Karpas-422 (cell line): ENCODE measurements at regions not wholly inside any gene's neighbourhood (a gene's known extent, or its start where the extent isn't known, plus 50 kb on each side); places are given as distances from the start of the nearest gene placed in this dataset.

Experiments
- DNase-seq: peaks from one replicate; pipeline ENCODE4 v3.0.0-alpha.2; 2015
- H2AFZ ChIP-seq: fragments of 200-600 bp; sonication (generic); 2 replicates; pipeline ENCODE4 v1.6.1; 2014; ENCODE audit warnings: antibody characterized with exemption, low read length, mixed read lengths
- H3K27ac ChIP-seq: fragments of 200-600 bp; sonication (generic); 2 replicates; pipeline ENCODE4 v1.5.1; 2014; ENCODE audit warnings: mild to moderate bottlenecking, low read length, moderate library complexity
- H3K27me3 ChIP-seq: fragments of 200-600 bp; sonication (generic); 2 replicates; pipeline ENCODE4 v1.6.1; 2014; ENCODE audit warnings: low read length, mixed read lengths
- H3K36me3 ChIP-seq: fragments of 200-600 bp; sonication (generic); 2 replicates; pipeline ENCODE4 v1.6.1; 2014; ENCODE audit warnings: low read length, mixed read lengths; ENCODE audit not compliant: insufficient read depth
- H3K4me1 ChIP-seq: fragments of 200-600 bp; sonication (generic); 2 replicates; pipeline ENCODE4 v1.6.1; 2014; ENCODE audit warnings: mild to moderate bottlenecking, low read length, mixed read lengths
- H3K4me2 ChIP-seq: fragments of 200-600 bp; sonication (generic); 2 replicates; pipeline ENCODE4 v1.6.1; 2014; ENCODE audit warnings: low read length, low read depth, mild to moderate bottlenecking; ENCODE audit not compliant: poor library complexity, severe bottlenecking
- H3K4me3 ChIP-seq: fragments of 200-600 bp; sonication (generic); 2 replicates; pipeline ENCODE4 v1.5.1; 2014; ENCODE audit warnings: mild to moderate bottlenecking, antibody characterized with exemption, low read length, mixed read lengths
- H3K79me2 ChIP-seq: fragments of 200-600 bp; sonication (generic); 2 replicates; pipeline ENCODE4 v1.6.1; 2014; ENCODE audit warnings: mild to moderate bottlenecking, low read length, mixed read lengths
- H3K9ac ChIP-seq: fragments of 200-600 bp; sonication (generic); 2 replicates; pipeline ENCODE4 v1.6.0; 2014; ENCODE audit warnings: low read length
- H3K9me2 ChIP-seq: fragments of 200-600 bp; sonication (generic), shearing (Covaris generic); replicated peaks from 2 replicates; pipeline ENCODE4 v1.6.0; 2014; ENCODE audit warnings: mild to moderate bottlenecking, low read length, moderate library complexity; ENCODE audit not compliant: insufficient read depth
- H3K9me3 ChIP-seq: fragments of 300-700, 200-600 bp; sonication (generic); 2 replicates; pipeline ENCODE4 v1.6.1; 2014; ENCODE audit warnings: low read length, mixed read lengths
- H4K20me1 ChIP-seq: fragments of 200-600 bp; sonication (generic); 2 replicates; pipeline ENCODE4 v1.6.1; 2014; ENCODE audit warnings: mild to moderate bottlenecking, antibody characterized with exemption, low read length, low read depth; ENCODE audit not compliant: insufficient read depth

- Histone ChIP-seq H4K20me1 (no peaks in the 10 kb centered on the region), H2AFZ (no peak overlapping the region), H3K4me1 (no peaks in the 10 kb centered on the region)
These were observed 224.3 kb downstream of the SEC14L1 start for GRCh38 chr17:77364941-77365583.

GRCh38 chr17:77365584-77366186 lies 224.9 kb downstream of the SEC14L1 start:
- DNase-seq = no peak
- no peak overlapping the region for H2AFZ ChIP-seq
- no peaks in the 10 kb centered on the region for H3K4me1 ChIP-seq
- H3K9ac ChIP-seq = no peak overlapping the region
- no peak overlapping the region for H3K4me3 ChIP-seq
- no peaks in the 10 kb centered on the region for H3K27me3 ChIP-seq
- no peaks in the 10 kb centered on the region for H3K9me2 ChIP-seq
- H3K4me2 ChIP-seq = no peak overlapping the region
- no peaks in the 10 kb centered on the region for H3K79me2 ChIP-seq
- H3K9me3 ChIP-seq = no peaks in the 10 kb centered on the region
- no peaks in the 10 kb centered on the region for H3K36me3 ChIP-seq
- no peaks in the 10 kb centered on the region for H4K20me1 ChIP-seq
- H3K27ac ChIP-seq = no peak overlapping the region

More at GRCh38 chr17:77364941-77365583, 224.3 kb downstream of the SEC14L1 start:
- H3K9me2 ChIP-seq = no peaks in the 10 kb centered on the region
- no peak overlapping the region for H3K4me2 ChIP-seq
- no peak overlapping the region for H3K4me3 ChIP-seq
- no peaks in the 10 kb centered on the region for H3K9me3 ChIP-seq
- no peaks in the 10 kb centered on the region for H3K27me3 ChIP-seq
- no peak overlapping the region for H3K9ac ChIP-seq
- no peaks in the 10 kb centered on the region for H3K79me2 ChIP-seq
- H3K36me3 ChIP-seq = no peaks in the 10 kb centered on the region
- H3K27ac ChIP-seq = no peak overlapping the region
- no peak for DNase-seq

GRCh38 chr17:77366206-77366557 lies 225.4 kb downstream of the SEC14L1 start:
- no peak for DNase-seq

GRCh38 chr17:77366558-77367245 lies 225.9 kb downstream of the SEC14L1 start:
- no peak overlapping the region for H3K9ac ChIP-seq
- no peak overlapping the region for H3K4me3 ChIP-seq
- no peaks in the 10 kb centered on the region for H3K79me2 ChIP-seq
- H3K27ac ChIP-seq = no peak overlapping the region
- no peaks in the 10 kb centered on the region for H3K4me1 ChIP-seq
- H3K36me3 ChIP-seq = no peaks in the 10 kb centered on the region
- no peak overlapping the region for H2AFZ ChIP-seq
- H3K9me2 ChIP-seq = no peaks in the 10 kb centered on the region
- H3K4me2 ChIP-seq = no peak overlapping the region
- no peaks in the 10 kb centered on the region for H3K27me3 ChIP-seq
- H4K20me1 ChIP-seq = no peaks in the 10 kb centered on the region
- no peak for DNase-seq
- H3K9me3 ChIP-seq = no peaks in the 10 kb centered on the region

More at GRCh38 chr17:77366206-77366557, 225.4 kb downstream of the SEC14L1 start:
- Histone ChIP-seq H2AFZ (no peak overlapping the region), H3K9ac (no peak overlapping the region), H3K4me3 (no peak overlapping the region), H4K20me1 (no peaks in the 10 kb centered on the region), H3K27ac (no peak overlapping the region), H3K9me3 (no peaks in the 10 kb centered on the region), H3K9me2 (no peaks in the 10 kb centered on the region), H3K36me3 (no peaks in the 10 kb centered on the region), H3K79me2 (no peaks in the 10 kb centered on the region), H3K27me3 (no peaks in the 10 kb centered on the region), H3K4me1 (no peaks in the 10 kb centered on the region), H3K4me2 (no peak overlapping the region)

- Histone ChIP-seq H3K4me2 (no peak overlapping the region), H3K9me3 (no peaks in the 10 kb centered on the region), H3K4me3 (no peak overlapping the region), H3K9me2 (no peaks in the 10 kb centered on the region), H3K79me2 (no peaks in the 10 kb centered on the region), H4K20me1 (peaks cover 4% of the 10 kb centered on the region; the same call in 1 of the 2 replicates), H3K27me3 (no peaks in the 10 kb centered on the region), H3K36me3 (no peaks in the 10 kb centered on the region), H3K27ac (no peak overlapping the region), H3K9ac (no peak overlapping the region), H2AFZ (no peak overlapping the region), H3K4me1 (peaks cover 15% of the 10 kb centered on the region)
- DNase-seq = no peak
These were observed 228.8 kb downstream of the SEC14L1 start for GRCh38 chr17:77369544-77369971.

- H3K9ac ChIP-seq = no peak overlapping the region
- H3K27me3 ChIP-seq = no peaks in the 10 kb centered on the region
- no peak overlapping the region for H2AFZ ChIP-seq
- H3K9me3 ChIP-seq = no peaks in the 10 kb centered on the region
- H3K9me2 ChIP-seq = no peaks in the 10 kb centered on the region
- H3K79me2 ChIP-seq = no peaks in the 10 kb centered on the region
- no peak for DNase-seq
- H4K20me1 ChIP-seq = peaks cover 4% of the 10 kb centered on the region; the same call in 1 of the 2 replicates
- H3K4me2 ChIP-seq = no peak overlapping the region
- no peaks in the 10 kb centered on the region for H3K36me3 ChIP-seq
- H3K27ac ChIP-seq = no peak overlapping the region
- H3K4me3 ChIP-seq = no peak overlapping the region
- peaks cover 15% of the 10 kb centered on the region for H3K4me1 ChIP-seq
These were observed 229.8 kb downstream of the SEC14L1 start for GRCh38 chr17:77370586-77370985.

- Histone ChIP-seq H3K9me2 (no peaks in the 10 kb centered on the region), H3K4me3 (no peak overlapping the region), H3K9ac (no peak overlapping the region), H3K79me2 (no peaks in the 10 kb centered on the region), H3K9me3 (no peaks in the 10 kb centered on the region), H3K27me3 (no peaks in the 10 kb centered on the region), H4K20me1 (peaks cover 4% of the 10 kb centered on the region; the same call in 1 of the 2 replicates), H3K36me3 (no peaks in the 10 kb centered on the region), H2AFZ (no peak overlapping the region), H3K4me2 (no peak overlapping the region), H3K4me1 (peaks cover 15% of the 10 kb centered on the region), H3K27ac (no peak overlapping the region)
- DNase-seq = no peak
These were observed 230.5 kb downstream of the SEC14L1 start for GRCh38 chr17:77371117-77371887.
